WTC11 (cell line): ENCODE measurements at regions not wholly inside any gene's neighbourhood (a gene's known extent, or its start where the extent isn't known, plus 50 kb on each side); places are given as distances from the start of the nearest gene placed in this dataset.
A peak's percentile ranks its signal among the peaks of the same experiment; 100 is the strongest.

Source experiments
- ATAC-seq: fragments of 200-7000 bp; cut with Tn5 transposase; 2 replicates; pipeline ENCODE4 v1.10.0; 2021; ENCODE audit warnings: mild to moderate bottlenecking, moderate library complexity
- CTCF ChIA-PET: fragments of 300-600 bp; sonication (Branson Sonifier 250); formaldehyde crosslinking; loops from one replicate; lab custom pipeline; 2021; ENCODE audit warnings: antibody characterized with exemption; lab: Charles Lee
- POLR2A ChIA-PET: fragments of 350-600 bp; sonication (Branson Sonifier 250); formaldehyde crosslinking; loops from one replicate; lab custom pipeline; 2021; ENCODE audit warnings: antibody characterized with exemption; lab: Charles Lee
- DNase-seq: peaks from one replicate; pipeline ENCODE4 v3.0.0; 2021; ENCODE audit warnings: low spot score
- H3K27ac Mint-ChIP-seq: 2 replicates; pipeline ENCODE4 v1.8.0; 2021; ENCODE audit warnings: mixed read lengths
- H3K27me3 Mint-ChIP-seq: 2 replicates; pipeline ENCODE4 v1.8.0; 2021; ENCODE audit warnings: low read depth, mild to moderate bottlenecking, moderate library complexity, mixed read lengths
- H3K36me3 Mint-ChIP-seq: 2 replicates; pipeline ENCODE4 v1.8.0; 2021; ENCODE audit warnings: mixed read lengths
- H3K4me1 Mint-ChIP-seq: 2 replicates; pipeline ENCODE4 v1.8.0; 2022; ENCODE audit warnings: mixed read lengths
- H3K4me3 Mint-ChIP-seq: 2 replicates; pipeline ENCODE4 v1.8.0; 2021; ENCODE audit warnings: mild to moderate bottlenecking, moderate library complexity, mixed read lengths
- H3K9me3 Mint-ChIP-seq: 2 replicates; pipeline ENCODE4 v1.8.0; 2021; ENCODE audit warnings: mixed read lengths
- ATF2 ChIP-seq: sonication (generic); formaldehyde crosslinking; IDR thresholded peaks from 2 replicates; pipeline ENCODE4 v1.8.1; 2022; ENCODE audit warnings: low read depth, missing genetic modification reagents, borderline replicate concordance
- CBFB ChIP-seq: sonication (generic); formaldehyde crosslinking; IDR thresholded peaks from 2 replicates; pipeline ENCODE4 v1.8.1; 2022; ENCODE audit warnings: mild to moderate bottlenecking, low read depth, missing genetic modification reagents
- EMX1 ChIP-seq: fragments of 250-450 bp; sonication (Bioruptor Pico); IDR thresholded peaks from 2 replicates; pipeline ENCODE4 v1.8.0; 2021; ENCODE audit warnings: mild to moderate bottlenecking
- GRHL2 ChIP-seq: fragments of 250-450 bp; sonication (Bioruptor Pico); IDR thresholded peaks from 2 replicates; pipeline ENCODE4 v1.8.0; 2022; ENCODE audit warnings: mild to moderate bottlenecking, moderate library complexity; ENCODE audit not compliant: insufficient replicate concordance, severe bottlenecking
- HMGXB4 ChIP-seq: sonication (generic); formaldehyde crosslinking; IDR thresholded peaks from 2 replicates; pipeline ENCODE4 v1.8.1; 2023; ENCODE audit warnings: mild to moderate bottlenecking, moderate library complexity, missing genetic modification reagents
- IRF2 ChIP-seq: sonication (generic); formaldehyde crosslinking; IDR thresholded peaks from 2 replicates; pipeline ENCODE4 v1.8.0; 2022; ENCODE audit warnings: low read depth, missing genetic modification reagents, borderline replicate concordance
- JUN ChIP-seq: sonication (generic); formaldehyde crosslinking; IDR thresholded peaks from 2 replicates; pipeline ENCODE4 v1.8.0; 2023; ENCODE audit warnings: mild to moderate bottlenecking, missing genetic modification reagents
- NFYB ChIP-seq: sonication (generic); formaldehyde crosslinking; conservative IDR thresholded peaks from 2 replicates; pipeline ENCODE4 v1.8.0; 2022; ENCODE audit warnings: low read depth, missing genetic modification reagents
- OVOL2 ChIP-seq: fragments of 250-450 bp; sonication (Bioruptor Pico); IDR thresholded peaks from 2 replicates; pipeline ENCODE4 v1.9.0; 2021; ENCODE audit warnings: mild to moderate bottlenecking, borderline replicate concordance
- RORB ChIP-seq: fragments of 250-450 bp; sonication (Bioruptor Pico); IDR thresholded peaks from 2 replicates; pipeline ENCODE4 v1.9.0; 2021; ENCODE audit warnings: mild to moderate bottlenecking
- TCF7 ChIP-seq: sonication (generic); formaldehyde crosslinking; IDR thresholded peaks from 2 replicates; pipeline ENCODE4 v1.8.0; 2022; ENCODE audit warnings: mild to moderate bottlenecking, low read depth, missing genetic modification reagents, moderate library complexity
- ZNF317 ChIP-seq: sonication (generic); formaldehyde crosslinking; IDR thresholded peaks from 2 replicates; pipeline ENCODE4 v1.8.1; 2023; ENCODE audit warnings: low read depth, mild to moderate bottlenecking, moderate library complexity, missing genetic modification reagents, borderline replicate concordance
- ZNF396 ChIP-seq: fragments of 250-450 bp; sonication (Bioruptor Pico); IDR thresholded peaks from 2 replicates; pipeline ENCODE4 v1.8.0; 2021; ENCODE audit warnings: mild to moderate bottlenecking, moderate library complexity, borderline replicate concordance
- ZNF423 ChIP-seq: fragments of 250-450 bp; sonication (Bioruptor Pico); IDR thresholded peaks from 2 replicates; pipeline ENCODE4 v2.1.2; 2022; ENCODE audit warnings: mild to moderate bottlenecking, moderate library complexity
- ZNF425 ChIP-seq: fragments of 250-450 bp; sonication (Bioruptor Pico); conservative IDR thresholded peaks from 2 replicates; pipeline ENCODE4 v1.9.0; 2021; ENCODE audit warnings: mild to moderate bottlenecking
- ZSCAN18 ChIP-seq: fragments of 250-450 bp; sonication (Bioruptor Pico); IDR thresholded peaks from 2 replicates; pipeline ENCODE4 v2.1.2; 2022; ENCODE audit warnings: mild to moderate bottlenecking, moderate library complexity

- CTCF ChIA-PET = no interaction called here
These were observed 1420.4 kb upstream of the PRMT6 start for GRCh38 chr1:105636052-105636451.

GRCh38 chr1:105641407-105641806 is 1415.1 kb upstream of the PRMT6 start:
- no peak for TF ChIP-seq NFYB (CRISPR knock-in tag)
- no peak for TF ChIP-seq ZNF317 (CRISPR knock-in tag)
- no peak for TF ChIP-seq ZSCAN18
- Mint-ChIP-seq H3K36me3 (no peaks in the 10 kb centered on the region), H3K4me1 (no peaks in the 10 kb centered on the region), H3K27ac (no peak overlapping the region), H3K27me3 (no peaks in the 10 kb centered on the region), H3K9me3 (no peaks in the 10 kb centered on the region), H3K4me3 (no peak overlapping the region)
- ATAC-seq = peak; percentile 89
- DNase-seq = no peak
- ChIA-PET CTCF (no interaction called here), POLR2A (no interaction called here)

More at GRCh38 chr1:105636052-105636451, 1420.4 kb upstream of the PRMT6 start:
- H3K27ac Mint-ChIP-seq = no peak overlapping the region
- TF ChIP-seq JUN (no peak), OVOL2 (CRISPR knock-in tag) (no peak), ZNF423 (CRISPR knock-in tag) (no peak), TCF7 (CRISPR knock-in tag) (no peak), ZNF425 (CRISPR knock-in tag) (no peak), IRF2 (CRISPR knock-in tag) (no peak), RORB (CRISPR knock-in tag) (no peak), HMGXB4 (no peak), GRHL2 (CRISPR knock-in tag) (no peak), EMX1 (CRISPR knock-in tag) (no peak), ATF2 (CRISPR knock-in tag) (no peak), CBFB (CRISPR knock-in tag) (no peak)
- TF ChIP-seq, all 79 proteins: peak for 0
- H3K9me3 Mint-ChIP-seq = peaks cover 3% of the 10 kb centered on the region
- POLR2A ChIA-PET = interaction anchor here (0.5 kb wide), 1 partner anchor 159 kb away, joined by 3 read pairs; no protein-coding TSS in a partner anchor
- H3K27me3 Mint-ChIP-seq = no peaks in the 10 kb centered on the region
- DNase-seq = no peak
- no peaks in the 10 kb centered on the region for H3K36me3 Mint-ChIP-seq
- no peak overlapping the region for H3K4me3 Mint-ChIP-seq
- H3K4me1 Mint-ChIP-seq = no peaks in the 10 kb centered on the region
- ATAC-seq = no peak

GRCh38 chr1:105652109-105652508 is 1404.4 kb upstream of the PRMT6 start:
- Mint-ChIP-seq H3K27ac (no peak overlapping the region), H3K9me3 (no peaks in the 10 kb centered on the region), H3K4me1 (peaks cover under 1% of the 10 kb centered on the region; the same call in 1 of the 2 replicates), H3K27me3 (no peaks in the 10 kb centered on the region), H3K4me3 (no peak overlapping the region), H3K36me3 (no peaks in the 10 kb centered on the region)
- POLR2A ChIA-PET = no interaction called here
- no peak for TF ChIP-seq ZNF396
- CTCF ChIA-PET = no interaction called here
- no peak for DNase-seq
- ATAC-seq = no peak
